NCI-H69 (cell line): ENCODE measurements at regions not wholly inside any gene's neighbourhood (a gene's known extent, or its start where the extent isn't known, plus 50 kb on each side); places are given as distances from the start of the nearest gene placed in this dataset.
A peak's percentile ranks its signal among the peaks of the same experiment; 100 is the strongest.
"Not testable (repeated sequence)": the region's sequence is repeated elsewhere in the genome, so short reads cannot be mapped to it uniquely, and the experiment has no call there.

Source experiments
- DNase-seq: peaks from one replicate; lab custom pipeline; 2025; lab: John Stamatoyannopoulos, UW

DNA sequence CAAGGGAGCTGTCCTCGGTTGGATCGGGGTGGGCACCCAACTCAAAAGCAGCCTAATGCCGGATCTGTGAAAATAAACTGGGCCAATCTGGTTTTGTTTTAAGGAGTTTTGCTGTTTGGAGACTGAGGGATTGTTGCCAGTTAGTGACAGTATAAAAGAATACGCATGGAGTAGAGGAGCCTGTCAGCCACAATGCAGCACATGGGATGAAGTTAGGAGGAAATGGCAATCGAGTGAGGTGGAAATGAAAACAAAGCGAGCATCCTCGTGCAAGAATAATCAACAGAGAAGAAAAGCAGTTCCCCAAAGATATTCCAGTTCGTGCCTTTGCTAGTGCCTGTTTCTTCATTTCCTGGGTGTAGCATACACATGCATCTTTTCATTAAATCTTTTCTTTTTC is 108.4 kb upstream of the RORA start:
- no peak for DNase-seq

DNA sequence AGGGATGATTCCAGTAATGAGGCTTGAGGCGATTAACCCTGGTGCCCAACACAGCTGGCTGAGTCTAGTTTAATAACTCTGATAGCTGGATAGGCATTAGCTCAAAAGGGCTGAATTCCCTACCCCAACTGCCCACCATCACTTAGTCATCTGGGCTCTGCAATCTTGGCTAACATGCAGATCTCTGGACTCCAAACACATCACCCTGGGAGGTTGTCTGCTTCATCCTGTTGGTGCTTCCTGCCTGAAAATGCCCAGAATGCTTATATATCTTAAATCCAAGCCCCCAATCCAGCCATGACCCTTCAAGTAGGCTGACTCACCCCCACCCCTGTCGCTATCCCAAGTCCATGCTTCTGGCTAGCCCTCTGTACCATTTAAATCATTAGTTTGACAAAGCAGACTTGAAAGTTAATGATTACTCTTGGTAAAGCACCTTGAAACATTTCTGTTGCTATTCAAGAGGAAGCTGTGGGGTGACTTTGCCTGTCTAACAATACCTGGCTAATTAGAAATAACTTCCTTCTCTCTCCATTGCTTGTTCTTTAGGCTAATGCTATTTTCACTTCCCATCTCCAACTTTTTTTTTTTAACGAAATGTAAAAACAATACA is 107.0 kb upstream of the RORA start:
- DNase-seq, result no peak

DNA sequence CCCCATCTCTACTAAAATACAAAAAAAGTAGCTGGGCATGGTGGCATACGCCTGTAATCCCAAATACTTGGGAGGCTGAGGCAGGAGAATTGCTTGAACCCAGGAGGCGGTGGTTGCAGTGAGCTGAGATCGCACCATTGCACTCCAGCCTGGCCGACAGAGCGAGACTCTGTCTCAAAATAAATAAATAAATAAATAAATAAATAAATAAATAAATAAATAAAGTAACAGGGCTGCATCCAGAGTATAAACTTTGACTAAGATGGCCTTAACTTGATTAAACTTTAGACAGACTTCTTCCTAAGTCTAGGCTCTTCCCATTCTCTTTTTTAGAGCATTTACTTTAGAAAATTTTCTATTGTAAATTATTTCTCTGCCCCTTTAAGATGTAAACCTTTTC is 105.6 kb upstream of the RORA start:
- DNase-seq, result not testable (repeated sequence)

DNA sequence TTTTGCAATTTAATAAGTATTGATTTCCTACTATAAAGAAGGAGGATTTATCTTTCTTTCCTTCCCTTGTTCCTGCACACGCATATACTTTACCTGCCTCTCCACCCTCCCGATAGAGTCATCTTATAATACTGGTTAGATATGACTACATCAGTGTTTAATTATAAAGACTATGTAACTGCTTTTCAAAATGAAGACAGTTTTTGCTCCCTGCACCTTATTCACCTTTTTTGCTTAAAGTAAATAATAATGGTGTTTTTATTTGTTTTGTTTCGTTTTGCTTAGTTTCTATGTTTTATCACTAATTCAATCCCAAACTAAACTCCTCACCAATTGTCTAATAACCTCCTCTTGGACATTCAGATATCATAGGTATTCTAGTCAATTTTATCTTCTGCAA is 101.9 kb upstream of the RORA start:
- no peak for DNase-seq

DNA sequence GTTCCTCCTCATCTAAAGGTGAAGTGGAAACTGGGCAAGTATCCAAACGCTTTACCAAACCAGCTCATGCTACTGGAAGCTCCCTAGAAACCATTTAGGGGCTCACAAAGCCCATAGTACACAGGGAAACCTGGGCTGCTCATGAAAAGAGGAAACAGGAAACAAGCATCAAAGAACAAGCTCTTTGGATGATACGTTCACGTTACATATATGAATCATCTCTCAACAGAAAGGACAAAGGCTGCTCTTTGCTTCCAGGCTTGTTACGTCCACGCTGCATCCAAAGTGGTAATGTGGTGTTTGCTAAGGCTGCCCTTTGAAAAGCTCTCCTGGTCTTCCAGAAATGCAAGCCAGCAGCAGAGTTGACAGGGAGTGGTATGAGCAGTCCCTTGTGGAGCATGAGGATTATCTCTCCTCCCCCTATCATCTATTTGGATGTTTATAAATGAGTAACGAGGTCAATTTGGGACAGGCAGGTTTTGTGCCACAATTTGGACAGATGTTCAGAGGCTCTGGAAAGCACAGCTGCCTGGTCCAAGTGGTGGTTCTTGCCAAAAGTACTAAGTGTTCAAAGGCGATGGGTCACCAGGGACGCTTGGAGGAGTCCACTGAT is 98.0 kb upstream of the RORA start:
- DNase-seq, result peak; percentile 45

DNA sequence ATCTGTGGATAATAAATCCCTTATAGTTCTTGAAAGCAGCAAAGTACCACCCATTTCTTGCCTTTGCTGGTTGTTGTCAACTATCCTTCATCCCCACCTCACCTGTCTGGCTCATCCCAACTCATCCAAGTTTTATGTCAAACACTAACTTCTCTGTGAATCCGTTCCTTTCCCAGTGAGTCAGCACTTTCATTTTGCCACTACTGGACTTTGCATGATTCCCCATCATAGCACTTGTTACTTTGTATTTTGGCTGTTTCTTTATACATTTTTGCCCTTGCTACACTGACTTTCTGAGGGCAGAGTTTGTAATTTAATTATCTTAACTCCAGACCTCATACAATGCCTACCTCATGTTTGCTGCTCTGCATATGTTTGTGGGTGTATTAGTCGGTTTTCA is 90.8 kb upstream of the RORA start:
- DNase-seq, result no peak

DNA sequence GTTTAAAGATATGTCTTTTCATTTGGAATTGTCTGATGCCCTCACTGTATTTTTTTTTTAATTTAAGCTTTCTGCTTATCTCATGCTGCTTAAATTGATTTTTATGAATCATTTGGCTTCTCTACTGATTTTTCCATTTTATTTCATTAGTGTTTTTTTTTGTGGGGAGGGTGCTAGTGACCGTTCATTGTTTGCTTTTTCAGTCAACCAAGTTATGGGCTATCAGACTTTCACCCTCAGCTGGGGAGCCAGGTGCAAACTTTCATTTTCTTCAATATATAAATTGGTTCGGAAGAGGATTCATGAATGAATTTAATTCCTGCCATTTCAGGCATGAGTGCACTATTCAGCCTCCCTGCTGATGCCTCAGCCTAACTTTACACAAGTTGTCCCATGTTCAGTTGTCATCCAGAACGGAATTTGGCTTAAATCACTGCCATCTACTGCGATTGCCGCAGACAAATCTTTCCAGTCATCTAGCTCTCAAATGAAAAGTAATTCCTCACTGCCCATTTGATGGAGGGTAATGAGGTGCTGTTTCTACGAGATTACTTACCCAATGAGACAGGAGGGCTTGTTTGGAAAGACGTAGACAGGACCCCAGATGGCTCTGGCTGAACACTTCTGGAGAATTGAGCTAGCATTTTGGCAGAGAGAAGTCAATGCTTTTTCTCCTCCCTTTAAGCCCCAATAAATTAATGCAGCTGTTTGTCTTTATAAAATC is 89.9 kb upstream of the RORA start:
- DNase-seq, result no peak

DNA sequence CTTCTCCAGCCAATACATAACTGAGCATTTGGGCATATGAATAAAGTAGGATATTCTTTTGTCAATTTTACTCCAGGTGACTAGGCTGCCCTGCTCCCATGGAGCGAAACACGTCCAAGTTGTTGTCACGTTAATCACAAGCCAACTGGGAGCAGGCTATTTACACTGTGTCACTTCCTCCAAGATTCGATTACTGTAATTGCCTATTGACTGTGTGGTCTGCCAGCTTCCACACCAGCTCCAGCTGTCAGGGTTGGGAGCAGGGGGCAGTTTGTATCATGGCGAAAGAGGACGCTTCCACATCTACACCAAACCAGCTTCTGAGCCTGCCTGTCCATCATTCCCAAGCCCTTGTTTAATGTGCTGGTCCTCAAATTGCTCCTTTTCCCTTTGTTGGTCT is 89.2 kb upstream of the RORA start:
- DNase-seq, result peak; percentile 54

DNA sequence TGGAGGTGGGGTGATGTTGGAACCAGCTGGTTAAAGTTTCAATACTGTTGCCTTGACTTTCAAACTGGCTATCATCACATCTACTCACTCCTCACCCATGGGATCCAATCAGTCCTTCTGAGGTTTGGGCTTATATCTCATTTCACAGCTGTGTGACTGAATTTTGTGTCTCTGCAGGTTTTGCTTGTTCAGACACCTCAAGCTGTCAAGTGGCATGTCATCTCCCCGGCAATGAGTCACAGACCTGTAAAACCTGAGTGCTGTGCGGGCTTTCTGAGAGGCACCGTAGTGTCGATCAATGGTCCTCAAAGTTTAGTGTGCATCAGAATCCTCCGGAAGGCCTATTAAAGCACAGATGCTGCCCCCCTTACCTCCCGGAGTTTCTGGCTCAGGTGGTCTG is 86.4 kb upstream of the RORA start:
- DNase-seq, result no peak

DNA sequence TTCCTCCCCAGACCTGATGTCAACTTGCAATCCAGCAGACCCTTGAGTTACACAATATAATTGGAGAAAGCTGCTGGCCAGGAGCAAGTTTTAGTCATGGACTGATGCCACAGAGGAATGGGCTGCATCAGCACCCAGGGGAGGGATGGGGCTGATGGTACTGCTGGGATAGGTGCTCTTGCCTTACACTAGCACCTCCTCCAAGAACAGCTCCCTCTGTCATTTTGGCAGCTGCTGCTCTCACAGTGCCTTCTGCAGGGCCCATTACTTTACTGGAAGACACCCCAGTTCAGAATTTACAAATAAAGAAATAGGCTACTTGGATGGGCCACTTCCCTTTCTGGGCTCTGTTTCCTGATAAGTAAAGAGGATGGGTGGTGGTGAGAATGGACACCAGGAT is 85.3 kb upstream of the RORA start:
- DNase-seq, result no peak

DNA sequence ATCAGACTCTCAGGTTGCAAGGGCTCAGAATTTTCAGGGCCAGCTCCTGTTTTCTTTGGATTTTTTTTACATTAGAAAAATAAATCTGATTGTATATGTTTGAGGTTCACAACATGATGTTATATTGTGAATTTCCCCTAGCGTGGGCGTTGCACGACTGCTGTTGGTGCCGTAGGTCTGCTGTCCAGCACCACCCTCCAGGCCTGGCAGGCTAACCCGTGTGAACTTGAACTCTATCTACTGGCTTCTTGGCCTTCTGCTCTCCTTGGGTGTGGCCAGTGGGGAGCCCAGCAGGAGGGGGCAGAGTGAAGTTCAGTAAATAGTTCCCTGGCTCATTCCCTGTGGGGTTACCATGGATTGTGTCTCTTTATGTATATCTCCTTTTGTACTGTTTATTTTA is 80.5 kb upstream of the RORA start:
- no peak for DNase-seq

DNA sequence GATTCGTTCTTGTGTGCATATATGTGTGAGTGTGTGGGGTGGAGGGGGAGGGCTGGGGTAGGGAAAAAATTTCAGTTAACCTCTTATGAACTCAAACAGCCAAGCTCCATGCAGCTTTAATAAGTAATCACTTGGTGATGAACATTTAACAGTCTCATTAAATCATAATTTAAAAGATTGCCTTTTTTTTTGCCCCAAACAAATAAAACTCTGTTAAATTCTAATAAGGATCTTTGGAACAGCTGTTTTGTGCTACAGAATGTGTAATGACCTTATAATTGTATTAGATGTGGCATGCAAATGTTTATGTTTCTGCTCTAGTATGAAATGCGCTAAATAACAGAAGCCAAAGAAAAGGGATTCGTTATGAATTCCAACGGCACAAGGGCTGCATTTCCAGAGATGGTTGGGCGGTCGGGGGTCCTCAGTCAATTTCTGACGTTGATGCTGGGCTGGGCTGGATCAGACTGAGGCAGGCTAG is 80.0 kb upstream of the RORA start:
- DNase-seq, result no peak

DNA sequence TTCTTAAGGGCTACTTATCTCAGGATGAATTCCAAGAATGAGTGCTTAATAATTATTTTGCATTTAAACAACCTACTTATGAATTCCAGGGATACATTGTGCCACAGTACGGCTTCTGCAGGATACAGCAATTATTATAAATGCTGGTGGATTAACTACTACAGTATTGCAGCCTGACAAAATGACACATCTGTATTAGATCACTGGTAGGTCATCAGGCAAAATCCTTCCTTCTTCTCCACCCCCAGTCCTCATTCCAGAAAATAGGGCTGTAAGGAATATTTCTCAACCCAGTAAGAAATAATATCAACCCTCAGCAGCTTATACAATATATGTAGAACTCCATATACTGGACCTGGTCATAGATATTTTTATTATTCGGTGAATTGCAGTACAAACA is 79.3 kb upstream of the RORA start:
- no peak for DNase-seq

DNA sequence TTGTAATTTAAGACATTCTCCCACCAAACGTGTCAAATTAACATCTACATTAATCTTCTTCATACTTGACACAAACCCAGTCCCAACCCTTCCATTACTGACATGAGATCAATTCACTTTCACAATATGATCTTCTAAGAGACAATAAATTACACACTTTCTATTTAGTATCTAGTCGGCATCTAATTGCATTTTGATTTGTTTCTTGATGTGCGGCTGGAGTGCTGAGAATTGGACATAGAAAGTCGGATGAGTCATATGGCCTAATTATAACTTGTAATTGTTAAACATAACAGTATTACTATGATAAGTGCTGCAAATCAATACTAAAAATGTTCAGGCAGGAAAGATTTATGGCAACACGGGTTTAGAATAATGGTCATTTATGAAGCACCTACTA is 78.4 kb upstream of the RORA start:
- peak; percentile 38 for DNase-seq

DNA sequence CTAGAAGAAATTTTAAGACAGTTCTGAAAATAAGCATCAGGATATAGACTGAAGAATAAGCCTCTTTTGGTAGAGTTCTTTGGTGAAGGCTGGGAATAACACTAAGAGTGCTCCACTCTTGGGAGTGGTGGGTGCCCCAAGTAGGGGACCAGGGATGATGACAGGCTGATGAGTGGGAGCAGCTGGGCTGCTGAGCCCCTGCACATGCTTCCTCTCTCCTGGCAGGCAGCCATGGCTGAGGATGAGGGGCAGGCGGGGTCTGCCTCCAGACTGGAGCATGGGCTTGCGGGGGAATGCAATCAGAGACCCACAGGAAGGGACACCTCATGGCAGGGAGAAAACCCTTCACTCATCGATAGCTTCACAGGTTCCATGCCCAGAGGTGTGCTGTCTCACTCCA is 72.6 kb upstream of the RORA start:
- no peak for DNase-seq

DNA sequence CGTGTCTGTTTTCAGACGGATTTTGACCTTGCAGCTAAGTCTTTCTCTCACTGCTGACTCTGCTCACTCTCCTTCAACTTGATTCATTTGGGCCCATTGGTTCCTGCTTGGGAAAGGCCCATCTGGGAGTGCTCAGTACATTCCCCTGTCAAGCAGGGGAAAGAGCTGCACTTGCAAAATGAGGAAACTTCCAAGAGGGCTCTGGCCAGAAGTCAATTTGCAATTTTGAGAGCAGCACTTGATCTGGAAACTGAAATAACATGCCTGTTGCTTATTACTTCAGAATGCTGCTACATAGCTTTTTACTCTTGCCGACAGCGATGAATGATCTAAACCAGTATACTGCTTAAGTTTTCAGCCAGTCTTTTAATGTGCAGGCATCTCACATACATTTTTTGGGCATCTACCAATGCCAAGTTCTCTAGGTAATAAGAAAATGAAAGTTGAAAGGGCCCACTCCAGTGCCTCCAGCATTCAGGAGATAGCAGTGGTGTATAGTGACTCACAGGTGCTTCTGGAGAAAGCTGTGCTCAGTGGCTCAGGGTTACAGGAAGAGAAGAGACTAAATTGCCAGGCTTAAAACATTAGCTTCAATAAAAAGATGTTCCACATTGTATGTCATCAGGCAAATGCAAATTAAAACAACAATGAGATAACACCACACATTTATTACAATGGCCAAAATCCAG is 70.1 kb upstream of the RORA start:
- no peak for DNase-seq

DNA sequence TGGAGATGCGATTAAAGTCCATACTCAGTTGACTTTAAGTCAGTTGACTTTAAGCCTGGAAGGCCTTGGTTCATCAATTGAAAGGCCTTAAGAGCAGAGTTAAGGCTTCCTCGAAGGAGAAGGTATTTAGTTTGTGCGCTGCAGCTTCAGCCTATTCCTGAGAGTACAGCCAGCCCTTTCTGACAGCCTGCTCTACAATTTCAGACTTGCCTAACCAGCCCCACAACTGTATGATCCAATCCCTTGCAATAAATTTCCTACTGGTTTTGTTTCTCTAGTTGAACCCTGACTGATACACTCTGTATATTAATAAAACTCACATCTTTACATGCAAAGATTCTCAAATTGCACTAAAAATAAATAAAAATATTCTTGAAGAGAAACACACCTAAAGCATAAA is 66.1 kb upstream of the RORA start:
- no peak for DNase-seq

DNA sequence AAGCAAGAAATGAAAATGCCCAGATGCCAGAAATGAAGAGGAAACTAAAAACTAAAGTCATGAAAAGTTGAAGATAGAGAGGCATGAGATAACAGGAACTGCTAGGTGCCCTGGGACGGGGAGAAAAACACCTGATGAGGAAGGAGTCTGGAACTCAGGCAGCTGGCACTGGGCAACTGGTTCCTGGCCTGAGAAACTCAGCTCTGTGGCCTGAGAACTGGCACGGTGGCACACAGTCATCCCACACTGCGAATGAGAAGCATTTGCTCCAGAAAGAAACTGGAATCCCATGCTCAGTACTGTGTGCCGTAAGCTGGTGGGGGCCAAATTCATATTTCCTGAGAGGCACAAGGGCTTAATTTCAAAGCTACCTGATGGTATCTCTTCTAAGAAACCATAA is 53.6 kb upstream of the RORA start:
- DNase-seq, result no peak

DNA sequence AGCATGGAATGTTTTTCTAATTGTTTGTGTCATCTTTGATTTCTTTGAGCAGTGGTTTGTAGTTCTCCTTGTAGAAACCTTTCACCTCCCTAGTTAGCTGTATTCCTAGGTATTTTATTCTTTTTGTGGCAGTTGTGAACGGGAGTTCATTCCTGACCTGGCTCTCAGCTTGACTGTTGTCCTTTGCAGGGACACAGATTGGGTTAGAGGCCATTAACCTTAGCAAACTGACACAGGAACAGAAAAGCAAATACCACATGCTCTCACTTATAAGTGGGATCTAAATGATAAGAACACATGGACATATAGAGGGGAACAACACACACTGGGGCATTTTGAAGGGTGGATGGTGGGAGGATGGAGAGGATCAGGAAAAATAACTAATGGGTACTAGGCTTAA is 52.2 kb upstream of the RORA start:
- DNase-seq, result no peak
